Esophagus muscularis mucosa (tissue), 4 donors: ENCODE measurements at regions not wholly inside any gene's neighbourhood (a gene's known extent, or its start where the extent isn't known, plus 50 kb on each side); places are given as distances from the start of the nearest gene placed in this dataset.

Experiments
- CTCF ChIP-seq, 3 experiments: fragments of 200-600 bp in 2 of 3; fragments of 450-650 bp in 1 of 3; sonication (generic) in 2 of 3; IDR thresholded peaks; one replicate each; pipeline ENCODE4 v1.5.1; 2017 to 2019; ENCODE audit warnings: antibody characterized with exemption in 3 of 3, mild to moderate bottlenecking in 2 of 3, moderate library complexity in 1 of 3
- EP300 ChIP-seq: sonication (generic); formaldehyde crosslinking; IDR thresholded peaks from one replicate; pipeline ENCODE4 v1.6.1; 2017; ENCODE audit warnings: antibody characterized with exemption
- POLR2A ChIP-seq: fragments of 450-650 bp; IDR thresholded peaks from one replicate; pipeline ENCODE4 v1.6.1; 2017; ENCODE audit warnings: antibody characterized with exemption, moderate library complexity, mild to moderate bottlenecking, low read depth
- POLR2AphosphoS5 ChIP-seq, 2 donors: sonication (generic); formaldehyde crosslinking; IDR thresholded peaks; one replicate each; pipeline ENCODE4 v1.6.1; 2017; ENCODE audit warnings: antibody characterized with exemption in 2 of 2

- TF ChIP-seq CTCF (IDR thresholded peaks at IDR 0.05) (no peak), POLR2A (no peak), POLR2AphosphoS5 (IDR thresholded peaks at IDR 0.05) (no peak), EP300 (no peak)
These were observed 1379.2 kb upstream of the DEFB115 start for GRCh38 chr20:29878281-29878741.
